ENCODE measurements at regions not wholly inside any gene's neighbourhood (a gene's known extent, or its start where the extent isn't known, plus 50 kb on each side); places are given as distances from the start of the nearest gene placed in this dataset.
A peak's percentile ranks its signal among the peaks of the same experiment; 100 is the strongest.
"Not testable (repeated sequence)": the region's sequence is repeated elsewhere in the genome, so short reads cannot be mapped to it uniquely, and the experiment has no call there.

DNA sequence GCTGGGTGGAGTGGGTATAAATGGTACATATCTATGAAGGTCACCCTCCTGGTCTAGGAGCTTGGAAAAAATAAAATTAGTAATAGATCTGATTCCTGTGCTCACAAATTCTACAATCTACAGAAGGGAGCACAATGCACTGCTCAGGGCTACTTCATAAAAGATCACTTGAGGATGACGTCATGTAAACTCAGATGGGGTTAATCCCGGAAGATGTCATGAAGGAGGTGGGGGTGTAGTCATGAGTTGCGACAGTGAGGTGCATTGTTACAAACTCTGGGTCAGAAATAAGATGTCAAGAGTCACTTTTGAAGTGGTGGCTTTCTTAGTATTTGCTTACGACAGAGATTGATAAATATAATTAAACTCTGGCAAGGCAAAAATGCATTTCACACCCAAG is 68.2 kb downstream of the LHX9 start:
- no peak for DNase-seq

DNA sequence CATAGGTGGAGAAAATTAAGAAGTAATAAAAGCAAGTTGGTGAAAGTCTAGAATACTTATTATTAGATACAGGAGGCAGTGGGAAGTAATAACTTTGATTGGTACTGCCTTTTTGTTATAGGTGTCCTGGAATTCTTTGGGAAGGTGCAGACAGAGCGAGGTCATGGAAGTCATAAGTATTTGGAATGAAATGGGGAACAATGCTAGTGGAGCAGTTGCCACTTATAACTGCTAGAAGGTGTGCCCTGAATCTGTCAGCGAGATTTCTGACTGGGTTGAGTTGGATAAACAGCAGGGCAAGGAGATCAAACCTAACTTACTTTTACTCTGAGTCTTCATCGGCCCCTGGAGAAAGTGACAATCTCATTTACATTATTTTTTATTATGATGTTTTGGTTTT is 69.6 kb downstream of the LHX9 start:
- DNase-seq, result no peak

DNA sequence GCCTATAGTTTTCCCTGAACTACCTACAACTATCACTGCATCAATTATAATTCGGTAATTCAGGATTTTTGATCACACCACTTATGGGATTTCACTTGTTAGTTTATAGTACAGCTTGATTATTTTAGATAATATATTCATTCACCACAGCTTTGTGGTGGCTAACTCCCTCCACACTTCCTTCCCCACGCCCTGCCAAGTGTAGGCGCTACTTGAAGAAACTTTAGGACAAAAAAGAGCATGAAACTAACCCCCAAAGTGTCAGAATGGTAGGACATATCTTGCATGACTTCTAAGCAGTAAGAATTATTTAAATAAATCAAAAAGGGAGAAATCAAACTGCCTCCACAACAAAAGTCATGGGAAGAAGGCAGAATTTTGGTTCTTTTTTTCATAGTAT is 70.1 kb downstream of the LHX9 start:
- DNase-seq, result no peak

DNA sequence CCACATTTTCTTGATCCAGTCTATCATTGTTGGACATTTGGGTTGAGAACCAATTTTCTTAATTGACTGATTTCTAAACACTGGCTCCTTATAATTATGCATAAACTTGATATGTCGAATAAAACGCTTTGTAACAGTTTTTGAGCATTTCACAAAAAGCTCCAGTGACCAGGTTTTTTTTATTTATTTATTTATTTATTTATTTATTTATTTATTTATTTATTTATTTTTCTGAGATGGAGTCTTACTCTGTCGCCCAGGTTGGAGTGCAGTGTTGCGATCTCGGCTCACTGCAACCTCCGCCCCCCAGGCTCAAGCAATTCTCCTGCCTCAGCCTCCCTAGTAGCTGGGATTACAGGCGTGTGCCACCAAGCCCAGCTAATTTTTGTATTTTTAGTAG is 71.4 kb downstream of the LHX9 start:
- DNase-seq, result not testable (repeated sequence)

DNA sequence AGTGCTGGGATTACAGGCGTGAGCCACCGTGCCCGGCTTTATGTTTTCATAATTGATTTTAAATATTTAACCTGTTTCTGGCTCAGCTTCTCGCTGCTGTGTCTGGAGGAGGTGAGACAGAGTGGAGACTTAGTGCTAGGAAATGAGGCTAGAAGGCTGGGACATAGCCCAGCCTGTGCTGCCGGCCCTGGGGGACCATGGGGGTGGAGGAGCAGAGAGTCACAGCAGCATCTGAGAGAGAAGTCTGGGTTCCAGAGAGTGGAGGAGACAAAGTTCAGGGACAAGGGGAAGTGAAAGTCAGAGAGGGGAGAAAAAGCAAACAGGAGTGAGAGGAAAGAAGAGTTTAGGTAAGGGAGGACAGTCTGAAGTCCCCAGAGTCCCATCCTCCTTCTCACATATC is 71.9 kb downstream of the LHX9 start:
- no peak for DNase-seq

DNA sequence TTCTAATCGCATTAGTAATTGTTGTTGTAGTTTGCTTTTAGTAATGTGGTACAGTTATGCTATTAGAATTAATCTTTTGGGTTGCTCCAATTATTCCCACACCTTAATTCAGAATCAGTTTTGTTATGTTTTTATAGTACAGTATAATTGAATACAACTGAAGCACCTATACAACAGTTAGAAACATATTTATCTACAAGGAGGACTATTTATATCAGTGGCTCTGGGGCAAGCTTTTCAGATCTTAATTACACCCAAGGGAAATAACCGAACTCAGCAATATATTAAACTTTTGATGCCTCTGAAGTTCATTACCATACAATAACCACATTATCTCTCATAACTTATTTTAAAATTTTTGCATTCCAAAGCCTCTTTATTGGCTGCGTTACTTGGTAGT is 74.4 kb downstream of the LHX9 start:
- DNase-seq, result no peak

DNA sequence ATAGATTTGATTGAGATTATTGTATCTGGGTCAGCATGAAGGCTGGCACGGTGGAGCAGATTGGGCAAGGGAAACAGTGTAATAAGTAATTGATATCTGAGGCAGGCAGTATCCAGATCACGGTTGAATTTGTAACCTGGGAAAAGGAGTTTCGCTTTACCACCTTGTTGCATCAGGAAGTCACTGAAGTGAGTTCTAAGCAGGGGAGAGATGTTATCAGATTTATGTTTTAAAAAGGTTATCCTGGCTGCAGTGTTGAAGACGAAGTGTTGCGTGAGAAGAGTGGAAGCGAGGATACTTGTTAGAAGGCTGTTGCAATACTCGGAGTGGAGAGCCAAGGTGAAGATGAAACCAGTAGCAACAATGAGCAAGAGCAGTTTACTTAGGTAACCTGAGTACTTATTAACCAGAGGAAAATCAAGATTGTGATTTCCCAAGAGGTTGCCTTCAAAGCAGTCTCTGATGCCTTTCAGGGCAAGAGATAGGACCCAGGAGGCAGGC is 77.8 kb downstream of the LHX9 start:
- peak; percentile 20 for DNase-seq

DNA sequence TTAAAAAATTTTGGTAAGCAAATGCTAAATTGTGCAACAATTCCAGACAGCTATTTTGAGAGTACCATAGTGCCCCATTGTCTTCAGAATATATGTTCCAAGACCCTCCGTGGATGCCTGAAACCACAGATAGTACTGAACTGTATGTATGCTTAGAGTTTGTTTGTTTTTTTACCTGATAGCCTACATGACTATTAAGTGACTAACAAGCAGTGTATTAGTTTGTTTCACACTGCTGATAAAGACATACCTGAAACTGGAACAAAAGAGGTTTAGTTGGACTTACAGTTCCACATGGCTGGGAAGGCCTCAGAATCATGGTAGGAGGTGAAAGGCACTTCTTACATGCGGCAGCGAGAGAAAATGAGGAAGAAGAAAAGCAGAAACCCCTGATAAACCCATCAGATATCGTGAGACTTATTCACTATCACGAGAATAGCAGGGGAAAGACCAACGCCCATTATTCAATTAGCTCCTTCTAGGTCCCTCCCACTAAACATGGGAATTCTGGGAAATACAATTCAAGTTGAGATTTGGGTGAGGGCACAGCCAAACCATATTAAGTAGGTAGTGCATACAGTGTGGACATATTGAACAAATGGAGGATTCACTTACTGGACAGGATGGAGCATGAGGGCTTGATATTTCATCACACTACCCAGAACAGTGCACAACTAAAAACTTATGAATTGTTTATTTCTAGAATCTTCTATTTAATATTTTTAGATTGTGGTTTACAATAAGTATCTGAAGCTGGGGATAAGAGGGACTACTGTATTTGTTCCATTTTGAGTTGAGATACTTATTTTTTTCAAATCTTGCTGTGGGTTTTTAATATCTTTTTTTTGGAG is 78.5 kb downstream of the LHX9 start:
- no peak for DNase-seq

DNA sequence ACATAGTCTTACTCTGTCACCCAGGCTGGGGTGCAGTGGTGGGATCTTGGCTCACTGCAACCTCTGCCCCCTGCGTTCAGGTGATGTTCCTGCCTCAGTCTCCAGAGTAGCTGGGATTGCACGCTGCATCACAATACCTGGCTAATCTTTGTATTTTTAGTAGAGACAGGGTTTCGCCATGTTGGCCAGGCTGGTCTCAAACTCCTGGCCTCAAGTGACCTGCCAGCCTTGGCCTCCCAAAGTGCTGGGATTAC is 79.0 kb downstream of the LHX9 start:
- DNase-seq, result not testable (repeated sequence)

DNA sequence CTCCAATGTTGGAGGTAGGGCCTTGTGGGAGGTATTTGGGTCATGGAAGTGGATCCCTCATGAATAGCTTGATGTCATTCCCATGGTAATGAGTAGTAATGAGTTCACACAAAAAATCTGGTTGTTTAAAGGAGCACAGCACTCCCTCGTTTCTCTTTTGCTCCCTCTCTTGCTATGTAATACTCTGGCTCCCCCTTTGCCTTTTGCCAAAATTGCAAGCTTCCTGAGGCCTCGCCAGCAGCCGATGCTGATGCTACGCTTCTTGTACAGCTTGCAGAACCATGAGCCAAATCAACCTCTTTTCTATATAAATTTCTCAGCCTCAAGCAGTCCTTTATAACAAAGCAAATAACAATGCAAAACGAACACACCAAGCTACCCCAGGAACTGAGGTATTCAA is 80.9 kb downstream of the LHX9 start:
- no peak for DNase-seq

DNA sequence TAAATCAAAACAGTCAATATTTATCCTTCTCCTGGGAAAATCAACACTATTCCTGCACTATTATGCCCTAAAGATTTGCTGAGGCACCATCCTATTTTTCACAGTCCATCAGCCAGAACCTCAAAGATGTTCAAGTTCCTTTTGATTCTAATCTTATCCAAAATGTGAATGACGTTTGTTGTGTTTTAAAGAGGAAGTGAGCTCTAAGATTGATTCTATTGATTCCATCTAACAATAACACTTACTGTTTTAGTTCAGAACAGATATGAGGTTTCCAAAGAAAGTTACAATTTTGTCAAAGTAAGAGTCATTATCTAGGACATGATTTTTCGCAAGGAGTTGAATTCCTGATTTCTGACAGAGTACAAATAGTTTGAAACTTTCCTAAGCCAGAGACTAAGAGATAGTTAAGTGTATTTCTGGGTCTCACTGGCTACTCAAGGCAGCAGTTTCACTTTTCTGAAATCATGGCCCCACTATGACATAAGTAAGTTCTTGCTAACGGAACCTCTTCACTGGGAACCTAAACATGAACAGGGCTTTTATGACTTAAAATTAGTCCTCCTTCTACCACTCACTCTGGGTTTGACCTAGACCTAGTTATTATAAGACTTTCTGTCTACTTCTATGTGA is 84.7 kb downstream of the LHX9 start:
- DNase-seq, result no peak

DNA sequence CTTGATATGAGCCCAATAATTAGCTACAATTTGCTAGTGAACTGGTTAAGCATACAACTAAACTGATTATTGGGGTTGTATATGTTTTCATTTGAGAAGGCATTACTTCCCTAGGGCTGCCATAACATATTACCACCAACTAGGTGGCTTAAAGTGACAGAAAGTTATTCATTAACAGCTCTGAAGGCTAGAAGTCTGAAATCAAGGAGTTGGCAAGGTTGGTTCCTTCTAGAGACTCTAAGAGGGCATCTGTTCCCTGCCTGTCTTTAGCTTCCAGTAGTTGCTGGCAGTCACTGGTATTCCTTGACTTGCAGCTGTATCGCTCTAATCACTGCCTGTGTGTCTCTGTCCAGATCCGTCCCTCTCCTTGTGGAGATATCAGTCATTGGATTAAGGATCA is 86.3 kb downstream of the LHX9 start:
- no peak for DNase-seq

DNA sequence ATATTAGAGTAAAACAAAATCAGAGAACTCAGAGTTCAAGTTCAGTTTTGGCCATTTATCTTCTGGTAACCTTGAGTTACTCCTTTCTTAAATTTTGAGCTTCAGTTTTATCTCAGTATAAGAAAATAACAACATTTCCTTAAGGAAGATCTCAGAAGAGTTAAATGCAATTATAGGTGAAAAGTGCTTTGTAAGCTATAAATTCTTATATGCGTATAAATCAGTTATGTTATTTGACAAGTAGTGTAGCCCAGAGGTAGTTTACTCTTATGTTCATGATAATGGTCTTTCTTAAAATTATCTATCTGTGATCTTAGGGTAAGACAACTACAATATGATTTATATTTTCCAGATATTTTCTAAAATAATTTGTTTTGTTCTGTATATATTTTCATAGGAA is 89.8 kb downstream of the LHX9 start:
- DNase-seq, result no peak

DNA sequence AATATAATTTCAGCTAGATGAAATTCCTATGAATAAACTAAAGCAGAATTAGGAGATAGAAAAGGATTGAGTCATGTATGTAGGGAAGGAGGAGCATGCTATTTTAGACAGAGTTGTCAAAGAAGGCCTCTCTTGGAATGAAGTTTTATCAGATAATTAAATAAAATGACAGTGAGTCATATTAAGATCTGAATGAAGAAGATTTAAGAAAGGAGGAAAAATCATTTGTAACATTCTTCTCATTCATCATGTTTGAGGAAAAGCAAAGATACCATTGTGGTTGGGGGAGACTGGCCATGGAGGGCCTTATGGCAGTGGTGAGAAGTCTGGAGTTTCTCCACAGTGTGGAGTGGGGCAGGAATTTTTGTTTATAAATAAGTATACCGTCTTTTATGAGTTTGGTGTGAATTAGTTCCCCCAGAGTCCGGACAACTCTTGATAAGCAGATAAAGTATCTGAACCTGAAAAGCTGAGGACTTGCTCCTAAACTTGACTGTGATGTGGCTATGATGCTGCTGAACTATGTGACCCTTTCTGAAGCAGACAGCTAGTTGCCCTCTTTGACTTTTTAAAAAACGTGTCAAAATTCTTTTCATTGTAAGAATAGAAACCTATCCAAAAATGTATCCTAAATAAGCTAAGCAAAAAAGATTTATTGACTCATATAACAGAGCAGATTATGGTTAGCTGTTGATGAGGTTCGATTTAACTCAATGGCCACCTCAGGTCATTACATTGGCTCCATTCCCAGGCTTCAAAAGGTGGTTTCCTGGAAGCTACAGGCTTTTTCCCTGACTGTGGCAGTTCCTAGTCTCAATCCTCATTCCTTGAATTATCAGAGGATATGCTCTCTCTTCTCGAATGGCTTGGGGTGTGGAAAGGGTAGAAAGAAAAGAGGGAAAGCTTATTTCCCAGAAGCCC is 90.8 kb downstream of the LHX9 start:
- DNase-seq, result no peak

DNA sequence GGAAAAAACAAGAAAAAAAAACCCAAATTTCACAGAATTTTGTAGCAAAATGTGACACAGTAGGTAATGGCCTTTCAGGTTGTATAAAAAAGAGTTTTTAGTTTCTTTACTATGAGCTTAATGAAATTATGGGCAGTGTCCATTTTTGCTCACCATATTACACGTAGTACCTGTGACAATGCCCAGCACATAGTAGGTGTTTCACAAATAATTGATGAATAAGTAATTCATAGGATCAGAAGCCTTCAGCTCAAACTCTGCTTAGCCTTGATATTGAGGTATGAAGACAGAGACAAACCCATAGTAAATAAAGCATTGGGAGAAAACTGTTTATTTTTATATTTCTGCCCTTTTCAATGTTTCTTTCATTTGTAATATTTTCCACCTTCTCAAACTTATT is 97.2 kb downstream of the LHX9 start:
- no peak for DNase-seq

DNA sequence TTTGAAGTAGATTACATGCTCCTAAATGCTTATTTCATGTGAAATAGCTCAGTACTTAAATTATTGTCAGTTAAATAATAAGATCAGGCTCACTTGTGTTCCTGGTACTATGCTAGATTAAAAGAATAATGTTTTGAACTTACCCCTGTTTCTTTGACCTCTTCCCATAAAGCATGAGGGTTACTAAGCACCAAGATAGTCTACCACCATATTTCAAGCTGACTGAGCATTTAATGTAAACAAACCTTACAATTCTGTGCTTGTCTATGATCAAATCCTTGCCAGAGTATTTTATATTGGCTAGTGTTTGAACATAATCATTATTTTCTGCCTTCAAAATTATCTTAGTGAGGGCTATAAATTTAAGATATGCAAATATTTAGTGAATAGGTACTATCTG is 98.1 kb downstream of the LHX9 start:
- no peak for DNase-seq

DNA sequence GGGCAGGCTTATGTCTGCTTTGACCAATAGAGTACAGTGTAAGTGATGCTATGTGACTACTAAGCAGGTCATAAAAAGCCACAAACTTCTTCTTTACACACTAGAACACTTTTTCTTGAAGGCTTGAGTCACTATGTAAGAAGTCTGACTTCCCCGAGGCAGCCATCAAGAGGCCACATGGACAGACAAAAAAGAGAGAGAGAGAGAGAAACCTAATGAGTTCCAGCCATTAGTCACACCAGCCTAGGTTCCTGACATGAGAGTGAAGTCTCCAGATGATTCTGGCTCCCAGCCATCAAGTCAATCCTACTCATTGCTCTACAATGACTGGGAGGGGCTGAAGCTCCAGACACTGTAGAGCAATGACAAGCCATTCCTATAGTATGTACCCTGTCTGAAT is 101.4 kb downstream of the LHX9 start:
- DNase-seq, result peak; percentile 74

DNA sequence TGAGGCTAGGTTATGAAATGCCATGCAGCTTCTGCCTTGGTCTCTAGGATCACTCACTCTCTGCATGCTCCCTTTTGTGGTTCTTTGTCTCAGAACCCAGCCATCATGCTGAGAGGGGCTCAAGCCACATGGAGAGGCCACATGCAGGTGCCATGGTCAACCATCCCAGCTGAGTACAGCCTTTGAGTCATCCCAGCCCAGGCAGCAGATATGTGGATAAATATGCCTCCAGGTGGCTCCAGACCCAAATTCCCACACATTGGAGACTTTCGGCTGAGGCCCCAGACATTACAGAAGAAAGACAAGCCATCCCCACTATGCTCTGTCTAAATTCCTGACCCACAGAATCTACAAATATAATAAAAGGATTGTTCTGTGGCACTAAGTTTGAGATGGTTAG is 102.0 kb downstream of the LHX9 start:
- DNase-seq, result no peak

DNA sequence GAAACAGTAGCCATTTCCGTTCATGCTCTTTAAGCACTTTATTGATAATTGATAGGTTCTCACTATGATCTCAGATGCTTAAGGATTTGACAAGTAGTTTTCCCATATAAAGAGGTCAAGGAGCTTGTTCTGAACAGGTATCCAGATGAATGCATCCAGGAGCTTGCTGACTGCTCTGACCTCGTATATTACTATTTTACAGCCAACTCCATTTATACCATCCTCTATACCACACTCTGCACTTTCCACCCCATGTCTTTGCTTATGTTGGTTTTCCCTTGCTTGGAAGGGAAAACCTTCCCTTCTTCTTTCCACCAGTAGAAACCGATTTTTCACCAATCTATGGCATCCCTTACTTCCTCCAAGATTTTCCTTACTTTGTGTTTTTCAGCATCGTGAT is 107.2 kb downstream of the LHX9 start:
- no peak for DNase-seq

DNA sequence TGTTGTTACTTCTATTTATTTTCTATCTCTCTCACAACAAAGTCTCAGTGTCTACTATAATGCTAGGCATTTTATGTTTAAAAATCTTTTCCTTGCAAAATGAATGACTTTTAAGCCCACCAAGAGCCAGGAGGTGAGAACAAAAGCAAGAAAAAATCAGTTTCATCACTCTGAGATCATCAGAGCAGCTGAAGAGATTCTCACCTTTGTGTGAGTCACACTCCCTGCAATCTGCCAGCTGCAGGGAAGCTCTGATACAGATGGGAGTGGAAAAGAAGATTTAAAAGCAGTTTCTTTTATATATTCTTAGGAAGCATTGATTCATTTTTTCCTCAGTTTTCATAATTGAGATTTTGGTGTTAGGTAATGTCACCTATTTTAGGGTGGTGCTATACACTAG is 107.6 kb downstream of the LHX9 start:
- DNase-seq, result peak; percentile 14

DNA sequence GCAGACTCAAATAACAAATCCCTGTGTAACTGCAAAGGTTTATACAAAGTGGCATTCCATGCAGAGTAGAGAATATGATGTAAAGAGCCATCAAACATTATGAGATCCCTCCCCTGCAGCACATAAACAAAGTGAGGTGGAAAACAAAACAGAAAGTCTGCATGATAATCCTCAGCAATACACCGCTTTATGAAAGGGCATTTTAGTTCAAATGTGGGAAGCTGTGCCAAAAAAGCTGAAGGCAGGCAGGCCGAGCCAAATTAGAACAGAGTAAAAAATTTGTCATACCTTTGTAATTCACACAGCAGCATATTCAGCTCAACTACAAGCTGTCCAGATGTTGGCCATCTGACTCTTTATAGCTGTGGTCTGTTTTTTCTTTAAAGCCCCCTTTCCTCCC is 113.5 kb downstream of the LHX9 start:
- no peak for DNase-seq

DNA sequence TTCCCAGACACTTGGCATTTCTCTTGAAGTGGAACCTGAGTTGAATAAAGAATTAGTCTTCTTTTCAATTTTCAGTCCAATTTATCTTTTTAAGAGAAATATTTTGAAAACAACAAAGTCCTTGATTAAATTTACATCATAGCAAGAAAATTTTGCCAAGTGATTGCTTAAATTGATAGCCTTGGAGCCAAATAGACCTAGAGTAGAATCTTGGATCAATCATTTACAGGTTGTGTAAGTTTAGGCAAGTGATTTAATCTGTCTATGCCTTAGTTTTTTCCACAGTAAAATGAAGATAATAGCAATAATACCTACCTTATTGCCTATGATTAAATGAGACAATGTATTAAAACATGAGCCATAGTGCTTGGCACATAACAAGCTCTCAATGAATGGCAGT is 113.9 kb downstream of the LHX9 start:
- no peak for DNase-seq

DNA sequence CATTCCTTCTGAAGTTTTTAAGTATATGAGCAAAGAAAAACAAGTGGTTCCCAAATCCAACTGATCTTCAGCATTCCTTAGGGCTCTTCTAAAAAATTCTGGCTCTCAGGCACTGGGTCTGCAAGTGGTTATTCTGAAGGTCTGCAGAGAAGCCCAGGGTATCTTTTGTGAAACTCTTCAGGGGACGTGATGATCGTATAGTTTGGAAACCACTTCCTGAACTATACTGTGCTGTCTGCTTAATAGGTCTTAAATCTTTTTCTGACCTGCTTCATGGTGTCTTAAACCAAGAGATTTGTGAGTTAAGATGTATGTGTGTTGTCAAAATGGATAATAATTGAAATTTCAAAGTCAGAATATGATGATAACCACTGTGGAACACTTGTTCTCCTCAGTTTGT is 115.5 kb downstream of the LHX9 start:
- DNase-seq, result no peak

DNA sequence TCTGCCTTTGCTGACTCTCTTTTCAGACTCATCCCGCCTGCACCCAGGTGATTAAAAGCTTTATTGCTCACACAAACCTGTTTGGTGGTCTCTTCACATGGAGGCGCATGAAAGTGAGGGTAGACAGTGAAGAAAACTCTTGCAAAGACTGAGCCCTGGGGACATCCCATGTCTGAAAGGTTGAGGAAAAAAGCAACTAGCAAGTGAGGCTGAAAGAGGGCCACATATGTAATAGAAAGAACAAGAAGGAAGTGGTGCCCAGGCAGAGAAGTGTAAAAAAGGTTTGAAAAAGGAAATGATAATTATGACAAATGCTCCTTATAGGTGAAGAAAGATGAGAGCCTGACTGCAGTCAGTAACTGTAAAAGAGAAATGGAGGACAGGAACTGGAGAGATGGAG is 115.9 kb upstream of the NEK7 start:
- no peak for DNase-seq

Data from kidney glomerular epithelial cell (primary cell).